ENCODE measurements at regions not wholly inside any gene's neighbourhood (a gene's known extent, or its start where the extent isn't known, plus 50 kb on each side); places are given as distances from the start of the nearest gene placed in this dataset.

- Histone ChIP-seq H2AFZ (no peak overlapping the region), H3K4me2 (no peak overlapping the region), H3K79me2 (replicated peaks; ENCODE audit: insufficient read depth) (no peaks in the 10 kb centered on the region), H3K27ac (ENCODE audit: low read depth) (no peak overlapping the region), H3K9me2 (ENCODE audit: insufficient read depth) (no peaks in the 10 kb centered on the region), H3K4me3 (no peak overlapping the region), H3K36me3 (ENCODE audit: insufficient read depth) (no peaks in the 10 kb centered on the region), H4K20me1 (replicated peaks; ENCODE audit: insufficient read depth) (no peaks in the 10 kb centered on the region), H3K4me1 (ENCODE audit: insufficient read depth) (no peaks in the 10 kb centered on the region), H3K27me3 (ENCODE audit: insufficient read depth) (no peaks in the 10 kb centered on the region), H3F3A (replicated peaks; ENCODE audit: low read depth) (no peaks in the 10 kb centered on the region)
- no peaks in the 10 kb centered on the region for H3K9me3 Mint-ChIP-seq
- H3K4me1 Mint-ChIP-seq = peaks cover 4% of the 10 kb centered on the region; the same call in 1 of the 3 replicates
- no peak for TF ChIP-seq CTCF (conservative IDR thresholded peaks at IDR 0.05; ENCODE audit: low read depth in 2 of 2)
- no peak for TF ChIP-seq ZNF331 (CRISPR knock-in tag; IDR thresholded peaks at IDR 0.05; ENCODE audit: low read depth)
- no peak for TF ChIP-seq EZH2 (IDR thresholded peaks at IDR 0.05; ENCODE audit: low read depth, unreplicated experiment)
- TF ChIP-seq CREB1 (CRISPR knock-in tag; IDR thresholded peaks at IDR 0.05; ENCODE audit: low read depth) = no peak
- no peak for TF ChIP-seq STAT1 (IDR thresholded peaks at IDR 0.05; ENCODE audit: unreplicated experiment)
- no peak for TF ChIP-seq JUNB (IDR thresholded peaks at IDR 0.05; ENCODE audit: unreplicated experiment)
- no peak for TF ChIP-seq POLR2AphosphoS5 (IDR thresholded peaks at IDR 0.05; ENCODE audit: low read depth)
- TF ChIP-seq REST (IDR thresholded peaks at IDR 0.05; ENCODE audit: unreplicated experiment) = no peak
- no peak for TF ChIP-seq ZNF462 (CRISPR knock-in tag; IDR thresholded peaks at IDR 0.05)
- TF ChIP-seq ZNF114 (CRISPR knock-in tag; IDR thresholded peaks at IDR 0.05) = no peak
- TF ChIP-seq EZH2phosphoT487 (IDR thresholded peaks at IDR 0.05; ENCODE audit: unreplicated experiment) = no peak
- no peak for TF ChIP-seq ETS1 (IDR thresholded peaks at IDR 0.05)
- TF ChIP-seq NANOG (IDR thresholded peaks at IDR 0.05; ENCODE audit: borderline replicate concordance) = no peak
- H3K27me3 Mint-ChIP-seq (ENCODE audit: insufficient read depth, low read depth, poor library complexity) = no peaks in the 10 kb centered on the region
- ATAC-seq = no peak
- no peak overlapping the region for H3K4me3 Mint-ChIP-seq
- no peak overlapping the region for H3K27ac Mint-ChIP-seq
- no peaks in the 10 kb centered on the region for H3K36me3 Mint-ChIP-seq (ENCODE audit: low read depth)
- DNase-seq (ENCODE audit: low spot score) = no peak
Measured at GRCh38 chr12:66017736-66018135, 112.8 kb downstream of the LLPH start.

Data from GM23338 (cell line).